CD4-positive, alpha-beta T cell treated with Interleukin-10 for 1 hour (primary cell): ENCODE measurements at regions not wholly inside any gene's neighbourhood (a gene's known extent, or its start where the extent isn't known, plus 50 kb on each side); places are given as distances from the start of the nearest gene placed in this dataset.
"Not testable (repeated sequence)": the region's sequence is repeated elsewhere in the genome, so short reads cannot be mapped to it uniquely, and the experiment has no call there.

Source experiments
- DNase-seq: peaks from one replicate; pipeline ENCODE4 v3.0.0-alpha.2; 2020

DNA sequence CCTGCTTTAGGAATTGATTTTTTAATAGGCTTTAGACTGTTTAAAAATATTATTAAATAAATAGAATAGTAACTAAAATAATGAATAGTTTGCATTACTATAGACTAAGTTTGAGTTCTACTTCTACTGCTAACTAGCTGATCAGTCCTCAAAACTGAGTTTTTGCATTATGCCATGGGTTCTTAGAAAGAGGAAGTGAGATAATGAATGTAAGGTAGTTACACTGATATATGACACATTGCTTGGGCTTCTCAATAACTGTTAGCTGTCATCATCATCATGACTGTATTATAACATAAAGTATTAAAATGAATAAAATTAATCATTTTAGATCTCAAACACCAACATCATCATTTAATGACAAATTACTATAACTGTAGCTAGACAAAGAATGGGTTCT is 949.7 kb downstream of the TRHDE start:
- no peak for DNase-seq

- DNase-seq: no peak
Measured at GRCh38 chr12:73225371-73225937, 953.3 kb downstream of the TRHDE start.

GRCh38 chr12:73225941-73226340 is 953.8 kb downstream of the TRHDE start:
- DNase-seq: no peak

DNA sequence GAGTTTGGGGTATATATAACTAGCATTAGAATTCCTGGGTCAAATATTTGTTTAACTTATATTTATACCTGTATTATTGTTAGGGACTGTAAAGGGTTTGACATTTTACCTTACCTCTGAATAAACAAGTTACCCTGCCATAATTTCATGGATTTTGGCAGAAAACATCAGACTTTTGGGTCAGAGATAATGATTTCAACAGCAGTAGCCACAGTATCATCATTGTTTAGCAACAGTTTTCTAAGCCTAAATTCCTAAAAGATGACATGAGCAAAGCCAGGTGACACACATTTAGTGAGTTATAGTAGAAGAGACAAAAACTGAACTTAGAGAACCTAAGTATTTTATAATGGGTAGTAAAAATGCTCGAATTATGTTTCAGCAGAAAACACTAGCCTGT is 954.4 kb downstream of the TRHDE start:
- DNase-seq: no peak

DNA sequence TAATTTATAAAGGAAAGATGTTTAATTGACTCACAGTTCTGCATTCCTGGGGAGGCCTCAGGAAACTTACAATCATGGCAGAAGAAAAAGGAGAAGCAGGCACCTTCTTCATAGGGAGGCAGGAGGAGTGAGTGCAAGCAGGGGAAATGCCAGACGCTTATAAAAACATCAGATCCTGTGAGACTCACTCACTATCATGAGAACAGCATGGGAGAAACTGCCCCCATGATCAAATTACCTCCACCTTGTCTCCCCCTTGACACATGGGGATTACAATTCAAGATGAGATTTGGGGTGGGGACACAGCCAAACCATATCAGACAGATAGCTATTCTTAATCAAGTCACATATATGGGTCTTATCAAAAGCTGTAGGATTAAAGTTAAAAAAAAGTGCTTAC is 956.7 kb downstream of the TRHDE start:
- not testable (repeated sequence) for DNase-seq

DNA sequence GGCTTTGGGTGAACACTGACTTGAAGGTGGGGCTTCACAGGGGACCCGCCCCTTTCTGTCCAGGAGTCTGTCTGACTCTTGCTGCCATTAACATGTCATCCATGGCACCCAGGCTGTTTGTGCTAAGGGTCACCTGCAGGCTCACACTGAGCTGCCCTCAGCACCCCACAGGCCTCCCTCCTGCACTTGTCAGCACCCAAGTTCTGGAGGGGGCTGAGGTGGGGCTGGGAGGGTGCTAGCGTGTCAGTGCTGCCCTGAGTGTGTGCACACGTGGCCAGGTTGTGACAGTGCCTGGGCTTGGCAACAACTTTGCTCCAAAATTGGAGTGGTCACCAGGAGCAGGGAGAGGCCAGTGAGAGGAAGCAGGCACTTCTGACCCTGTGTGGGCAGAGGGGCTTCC is 963.2 kb downstream of the TRHDE start:
- DNase-seq: no peak

- no peak for DNase-seq
Measured at GRCh38 chr12:73240110-73240509, 967.9 kb downstream of the TRHDE start.

- no peak for DNase-seq
Measured at GRCh38 chr12:73262788-73263381, 990.7 kb downstream of the TRHDE start.

GRCh38 chr12:73266206-73266605 is 994.0 kb downstream of the TRHDE start:
- DNase-seq: no peak

DNA sequence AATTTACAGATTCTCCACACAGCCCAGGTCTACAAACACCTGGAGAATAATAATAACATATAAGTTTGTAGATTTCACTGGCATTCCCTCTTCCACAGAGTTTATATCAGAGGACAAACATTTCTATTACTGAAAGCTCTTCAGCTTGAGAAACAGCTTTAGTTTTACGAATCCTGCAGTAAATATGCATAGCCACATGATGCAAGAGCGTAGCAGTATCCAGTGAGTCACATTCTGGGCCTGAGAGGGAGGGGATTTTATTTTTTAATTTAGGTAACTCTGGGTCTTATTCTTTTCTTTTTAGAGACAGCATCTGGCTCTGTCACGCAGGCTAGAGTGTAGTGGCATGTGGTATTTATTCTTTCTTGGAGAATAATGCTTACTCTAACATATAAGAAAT is 1002.8 kb downstream of the TRHDE start:
- no peak for DNase-seq

- no peak for DNase-seq
Measured at GRCh38 chr12:73277971-73278370, 1005.8 kb downstream of the TRHDE start.

- DNase-seq: no peak
Measured at GRCh38 chr12:73301530-73301929, 1029.4 kb downstream of the TRHDE start.

GRCh38 chr12:73307260-73307659 is 1035.1 kb downstream of the TRHDE start:
- no peak for DNase-seq

- no peak for DNase-seq
Measured at GRCh38 chr12:73308079-73308478, 1035.9 kb downstream of the TRHDE start.

DNA sequence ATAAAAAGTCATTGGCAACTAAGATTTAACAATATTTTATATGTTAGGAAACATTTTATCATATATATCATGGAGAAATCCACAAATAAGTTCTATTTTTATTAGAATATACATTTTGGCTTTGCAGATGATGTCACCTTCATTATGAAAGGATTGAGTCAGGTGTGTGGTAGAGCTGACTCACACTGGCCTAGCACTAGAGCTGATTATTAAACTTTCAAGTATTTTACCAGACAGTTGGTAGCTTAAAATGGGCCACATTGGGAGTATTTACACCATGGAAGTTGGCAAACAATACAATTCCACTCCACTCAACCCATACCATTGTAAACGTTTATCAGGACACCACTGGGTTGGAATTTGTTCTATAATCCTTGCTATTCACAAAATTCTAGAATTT is 1036.6 kb downstream of the TRHDE start:
- DNase-seq: no peak

GRCh38 chr12:73321319-73321718 is 1049.1 kb downstream of the TRHDE start:
- no peak for DNase-seq

GRCh38 chr12:73321776-73322175 is 1049.6 kb downstream of the TRHDE start:
- no peak for DNase-seq

GRCh38 chr12:73330584-73331351 is 1058.6 kb downstream of the TRHDE start:
- DNase-seq: no peak

- no peak for DNase-seq
Measured at GRCh38 chr12:73341559-73342247, 1069.5 kb downstream of the TRHDE start.

- no peak for DNase-seq
Measured at GRCh38 chr12:73342733-73343132, 1070.6 kb downstream of the TRHDE start.

DNA sequence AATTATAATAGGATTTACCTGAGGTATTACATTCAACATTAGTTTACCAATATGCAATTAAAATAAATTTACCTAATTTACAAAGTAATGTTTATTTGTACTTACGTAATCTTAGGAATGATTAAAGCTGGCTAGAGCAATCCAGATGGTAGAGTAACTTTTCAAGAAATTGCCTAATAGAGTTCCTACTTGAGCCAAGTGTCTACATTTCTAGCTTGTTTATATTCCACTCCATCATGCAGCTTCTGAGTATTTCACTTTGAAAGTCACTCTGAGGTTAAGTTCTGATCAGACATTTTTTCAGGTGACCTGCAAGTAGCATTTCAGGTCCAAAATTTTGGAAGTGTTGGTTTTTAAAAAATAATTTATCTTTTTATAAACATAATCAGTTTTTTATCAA is 1080.7 kb downstream of the TRHDE start:
- DNase-seq: no peak

GRCh38 chr12:73361156-73361863 is 1089.1 kb downstream of the TRHDE start:
- DNase-seq: no peak

DNA sequence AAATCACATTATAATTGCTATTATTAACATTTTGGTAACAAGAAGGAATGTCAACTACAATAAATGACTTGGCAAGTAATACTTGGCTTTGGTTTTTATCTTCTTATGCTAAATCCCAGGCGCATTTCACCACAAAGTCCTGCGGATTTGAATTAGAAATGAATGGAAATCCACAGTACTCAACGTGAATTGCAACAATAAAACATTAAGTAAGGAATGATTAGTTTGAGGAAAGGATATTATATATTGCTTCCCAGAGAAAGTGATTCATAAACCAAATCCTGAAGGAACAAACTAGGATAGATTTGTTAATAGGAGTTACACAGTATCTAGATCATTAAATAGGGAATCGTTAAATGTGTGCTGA is 1089.7 kb downstream of the TRHDE start:
- DNase-seq: no peak
